Glutamatergic neuron (in vitro differentiated cells): ENCODE measurements at regions not wholly inside any gene's neighbourhood (a gene's known extent, or its start where the extent isn't known, plus 50 kb on each side); places are given as distances from the start of the nearest gene placed in this dataset.

ENCODE experiments used
- DNase-seq: peaks from one replicate; pipeline ENCODE4 v3.0.0; 2022
- H3K27ac Mint-ChIP-seq: one replicate; pipeline ENCODE4 v1.8.0; 2020; ENCODE audit warnings: mild to moderate bottlenecking, mixed read lengths, inconsistent platforms; ENCODE audit not compliant: unreplicated experiment
- H3K27me3 Mint-ChIP-seq: one replicate; pipeline ENCODE4 v1.8.0; 2020; ENCODE audit warnings: mild to moderate bottlenecking, moderate library complexity, mixed read lengths, inconsistent platforms; ENCODE audit not compliant: unreplicated experiment
- H3K36me3 Mint-ChIP-seq: one replicate; pipeline ENCODE4 v1.8.0; 2020; ENCODE audit warnings: mild to moderate bottlenecking, mixed read lengths, inconsistent platforms; ENCODE audit not compliant: unreplicated experiment
- H3K4me1 Mint-ChIP-seq: one replicate; pipeline ENCODE4 v1.8.0; 2020; ENCODE audit warnings: mild to moderate bottlenecking, low read depth, mixed read lengths, inconsistent platforms; ENCODE audit not compliant: unreplicated experiment
- H3K4me3 Mint-ChIP-seq: one replicate; pipeline ENCODE4 v1.8.0; 2020; ENCODE audit warnings: mild to moderate bottlenecking, mixed read lengths, inconsistent platforms; ENCODE audit not compliant: unreplicated experiment
- H3K9me3 Mint-ChIP-seq: one replicate; pipeline ENCODE4 v1.8.0; 2020; ENCODE audit warnings: mild to moderate bottlenecking, moderate library complexity, mixed read lengths, inconsistent platforms; ENCODE audit not compliant: unreplicated experiment
- CTCF ChIP-seq: fragments of 200-600 bp; sonication (generic); IDR thresholded peaks from one replicate; pipeline ENCODE4 v1.5.0; 2021; ENCODE audit not compliant: partially characterized antibody, unreplicated experiment

- Mint-ChIP-seq H3K9me3 (no peaks in the 10 kb centered on the region), H3K36me3 (no peaks in the 10 kb centered on the region), H3K4me1 (peaks cover 6% of the 10 kb centered on the region), H3K4me3 (no peak overlapping the region), H3K27ac (no peak overlapping the region), H3K27me3 (no peaks in the 10 kb centered on the region)
- DNase-seq, result no peak
- TF ChIP-seq CTCF, result no peak
Observed at GRCh38 chr9:87116492-87116891, 169.2 kb upstream of the GAS1 start.

DNA sequence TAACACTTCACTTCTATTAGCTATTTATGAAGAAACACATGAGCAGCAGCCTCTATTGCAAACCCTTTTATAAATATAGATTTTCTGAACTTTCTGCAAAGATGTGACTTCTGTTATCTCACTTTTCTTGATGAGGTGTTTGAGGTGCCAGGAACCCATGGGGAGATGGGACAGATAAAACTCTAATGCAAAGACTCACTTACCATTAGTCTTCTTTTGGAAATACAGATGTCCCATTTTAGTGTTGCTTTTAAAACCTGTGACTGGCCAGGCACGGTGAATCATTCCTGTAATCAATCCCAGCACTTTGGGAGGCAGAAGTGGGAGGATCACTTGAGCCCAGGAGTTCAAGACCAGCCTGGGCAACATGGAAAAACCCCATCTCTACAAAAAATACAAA lies 171.3 kb upstream of the GAS1 start:
- H3K4me1 Mint-ChIP-seq, result peaks cover 13% of the 10 kb centered on the region
- no peaks in the 10 kb centered on the region for H3K27me3 Mint-ChIP-seq
- TF ChIP-seq CTCF, result no peak
- no peak overlapping the region for H3K27ac Mint-ChIP-seq
- no peak overlapping the region for H3K4me3 Mint-ChIP-seq
- H3K36me3 Mint-ChIP-seq, result no peaks in the 10 kb centered on the region
- DNase-seq, result no peak
- no peaks in the 10 kb centered on the region for H3K9me3 Mint-ChIP-seq

DNA sequence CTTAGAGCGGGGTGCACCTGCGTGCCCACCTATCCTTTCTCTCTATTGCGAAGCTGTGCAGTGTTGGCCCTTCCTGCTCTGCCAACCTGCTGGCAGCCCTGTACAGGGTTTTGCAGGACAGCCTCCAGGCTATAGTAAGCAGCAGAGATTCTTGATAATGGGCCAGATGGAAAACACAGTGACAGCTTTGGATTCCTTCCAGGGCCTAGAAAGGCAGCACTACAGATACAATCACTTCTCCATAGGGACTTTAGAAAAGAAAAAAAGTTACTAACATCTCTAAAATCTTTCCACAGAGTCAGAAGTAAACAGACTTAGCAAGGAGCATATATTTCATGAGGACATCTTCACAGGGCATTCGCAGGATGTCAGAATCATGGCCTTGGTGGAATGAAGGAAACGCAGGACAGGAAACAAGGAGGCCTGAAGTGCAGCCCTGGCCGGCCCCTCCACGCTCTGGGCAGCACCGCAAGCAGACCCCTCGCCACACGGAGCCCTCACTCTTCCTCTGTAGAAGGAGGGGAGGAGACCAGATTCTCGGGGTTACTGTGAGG lies 172.1 kb upstream of the GAS1 start:
- no peak for DNase-seq
- Mint-ChIP-seq H3K36me3 (no peaks in the 10 kb centered on the region), H3K9me3 (no peaks in the 10 kb centered on the region), H3K4me1 (peaks cover 11% of the 10 kb centered on the region), H3K4me3 (no peak overlapping the region), H3K27me3 (no peaks in the 10 kb centered on the region), H3K27ac (no peak overlapping the region)
- TF ChIP-seq CTCF, result no peak

DNA sequence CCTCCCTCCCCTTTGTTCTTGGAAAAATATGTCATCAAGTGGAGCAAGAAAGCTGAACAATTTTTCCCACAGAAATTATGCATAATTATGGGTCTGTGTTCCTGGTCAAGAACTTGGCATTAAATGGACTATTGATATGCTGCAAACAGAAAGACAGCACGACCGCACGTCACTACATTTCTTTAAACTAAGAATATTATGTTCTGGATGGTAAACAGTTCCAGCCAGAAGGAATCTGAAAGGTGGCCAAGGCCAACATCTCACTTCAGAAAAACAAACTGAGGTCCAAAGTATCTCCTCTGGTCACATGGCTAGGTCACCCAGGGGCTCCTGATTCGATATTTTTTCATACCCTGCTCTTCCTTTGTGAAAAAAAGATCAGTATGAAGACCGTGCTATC lies 173.3 kb upstream of the GAS1 start:
- DNase-seq, result no peak
- no peaks in the 10 kb centered on the region for H3K27me3 Mint-ChIP-seq
- H3K4me3 Mint-ChIP-seq, result no peak overlapping the region
- H3K4me1 Mint-ChIP-seq, result peaks cover 11% of the 10 kb centered on the region
- no peak overlapping the region for H3K27ac Mint-ChIP-seq
- no peak for TF ChIP-seq CTCF
- H3K36me3 Mint-ChIP-seq, result no peaks in the 10 kb centered on the region
- peaks cover 3% of the 10 kb centered on the region for H3K9me3 Mint-ChIP-seq

DNA sequence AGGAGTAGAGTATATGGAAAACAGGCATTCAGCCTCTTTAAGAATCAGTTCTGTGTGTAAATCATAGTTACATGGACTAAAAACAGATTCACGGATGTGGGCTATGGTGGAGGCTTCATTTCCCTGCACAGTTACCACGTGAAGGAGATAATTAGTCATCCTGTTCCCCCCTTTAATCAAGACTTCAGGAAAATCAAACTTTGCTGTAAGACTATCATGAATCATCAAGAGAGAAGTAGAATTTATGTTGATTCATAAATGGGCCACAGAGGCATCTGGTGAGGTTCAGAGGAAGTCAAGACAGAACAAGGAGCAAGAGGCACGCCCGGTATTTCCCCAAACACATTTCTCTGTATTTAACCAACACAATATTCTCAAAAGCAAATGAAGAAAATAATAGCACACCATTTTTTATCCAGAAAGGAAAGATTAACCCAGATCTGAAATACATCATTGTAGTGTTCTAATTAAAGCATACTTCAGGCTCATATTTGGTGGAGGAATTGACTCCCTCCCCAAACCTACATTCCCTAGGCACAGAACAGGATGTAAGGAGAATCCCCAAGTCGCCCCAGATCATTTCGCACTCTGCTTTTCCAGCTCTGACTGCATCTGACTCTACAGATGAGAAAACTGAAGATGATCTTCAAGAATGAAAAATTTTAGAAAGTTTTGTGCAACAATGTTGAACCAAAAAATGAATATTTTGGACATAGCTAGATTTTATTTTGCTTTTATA lies 175.8 kb upstream of the GAS1 start:
- peaks cover 11% of the 10 kb centered on the region for H3K4me1 Mint-ChIP-seq
- H3K4me3 Mint-ChIP-seq, result no peak overlapping the region
- DNase-seq, result no peak
- no peak overlapping the region for H3K27ac Mint-ChIP-seq
- H3K9me3 Mint-ChIP-seq, result peaks cover 5% of the 10 kb centered on the region
- no peaks in the 10 kb centered on the region for H3K36me3 Mint-ChIP-seq
- no peaks in the 10 kb centered on the region for H3K27me3 Mint-ChIP-seq
- TF ChIP-seq CTCF, result no peak
